Pancreas (tissue), 10 donors: ENCODE measurements at regions not wholly inside any gene's neighbourhood (a gene's known extent, or its start where the extent isn't known, plus 50 kb on each side); places are given as distances from the start of the nearest gene placed in this dataset.

Experiments used
- ATAC-seq, 4 donors: fragments of 200-7000 bp; cut with Tn5 transposase; one replicate each; pipeline versions ENCODE4 v1.8.0 to v1.9.1; 2020; ENCODE audit warnings: mild to moderate bottlenecking in 4 of 4, moderate library complexity in 4 of 4
- DNase-seq, 6 donors: peaks; one replicate each; pipeline ENCODE4 v3.0.0-alpha.2; 2020
- FAIRE-seq: peaks from 2 replicates; lab custom pipeline; 2012; peaks lifted over from hg19 to GRCh38; lab: Jason Lieb, UNC
- H3K27ac ChIP-seq, 4 donors: fragments of 200-600 bp; sonication (generic); 1 replicate in 3 of 4; 2 replicates in 1 of 4; pipeline versions ENCODE4 v1.5.0 to v1.8.0; 2020
- H3K27me3 ChIP-seq, 4 donors: fragments of 200-600 bp; one replicate each; pipeline ENCODE4 v1.8.0; 2021
- H3K36me3 ChIP-seq, 3 donors: fragments of 200-600 bp; sonication (generic) in 1 of 3; one replicate each; pipeline versions ENCODE4 v1.5.0 to v1.8.0; 2020 to 2021
- H3K4me1 ChIP-seq, 3 donors: fragments of 200-600 bp; one replicate each; pipeline ENCODE4 v1.8.0; 2021
- H3K4me3 ChIP-seq, 4 donors: fragments of 200-600 bp; sonication (generic) in 2 of 4; one replicate each; pipeline versions ENCODE4 v1.5.0 to v1.8.0; 2020 to 2021
- H3K9me3 ChIP-seq, 4 donors: fragments of 200-600 bp; one replicate each; pipeline ENCODE4 v1.8.0; 2021
- CTCF ChIP-seq, 4 donors: fragments of 200-600 bp; sonication (generic) in 3 of 4; IDR thresholded peaks; one replicate each; pipeline versions ENCODE4 v1.5.0 to v1.8.0; 2021; ENCODE audit warnings: antibody characterized with exemption in 4 of 4
- WGBS, 2 donors: extraction: QIAGEN DNeasy Blood & Tissue Kit; methylation state at CpG; one replicate each; pipeline ENCODE4 v1.1.7; 2013; 5-methylcytosine and 5-hydroxymethylcytosine counted together
- intact Hi-C, 3 donors: fragments of 100-400 bp; cut with DNase I; formaldehyde crosslinking; loops; one replicate each; pipeline versions ENCODE4 v1.11.1 to v1.14.2; 2022
- donor health status: healthy with polysubstance abuse.
- donor health status: DM: no; HTN: no; CAD: no; lungs with moderate emphysema.
- donor health status: DM: no; HTN: no; CAD: no.
- donor health status: control.
- donor health status: control.
- donor health status: Bipolar disorder and iron deficiency.
- donor health status: DM: yes; HTN: yes; CAD: no.
- donor health status: DM: no; HTN: no; CAD: no.
- donor health status: DM: no; HTN: no; CAD: no.
- donor health status: DM: yes; HTN: yes; CAD: no.

DNA sequence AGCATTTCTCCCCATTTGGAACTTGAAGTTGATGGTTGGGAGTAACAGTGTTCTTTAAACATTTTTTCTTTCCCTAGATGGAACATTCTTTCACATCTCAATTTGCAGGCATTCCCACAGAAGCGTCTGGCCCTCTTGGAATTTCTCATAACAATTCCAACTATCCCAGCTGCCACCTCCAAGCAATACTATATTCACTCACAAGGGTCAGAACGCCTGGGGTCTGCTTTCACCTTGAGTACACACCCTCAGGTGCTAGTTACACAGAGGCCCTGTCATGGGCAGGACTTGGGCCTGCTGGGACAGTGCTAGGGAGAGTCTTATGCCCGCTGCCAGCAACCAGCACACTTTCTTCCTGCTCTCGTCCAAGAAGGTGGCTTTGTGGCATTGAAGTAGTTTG lies 136.5 kb downstream of the JCAD start:
- DNase-seq, result no peak
- no peak for FAIRE-seq
- no peak for ATAC-seq
- H3K4me3 ChIP-seq, result no peak overlapping the region
- H3K27ac ChIP-seq, result no peak overlapping the region
- intact Hi-C loops, result no loop called here
- H3K4me1 ChIP-seq, result peaks cover 0 to under 1% (median 0%) of the 10 kb centered on the region in 3 donors
- no peak for TF ChIP-seq CTCF (IDR thresholded peaks at IDR 0.05)
- H3K9me3 ChIP-seq, result no peaks in the 10 kb centered on the region
- no peaks in the 10 kb centered on the region for H3K27me3 ChIP-seq
- 72 to 79% methylated on average over 4 of the region's 4 CpGs for WGBS, 2 donors
- H3K36me3 ChIP-seq, result no peaks in the 10 kb centered on the region

- ATAC-seq (no peak), DNase-seq (no peak), FAIRE-seq (no peak)
- H3K4me1 ChIP-seq, result peaks cover 0 to 5% (median 0%) of the 10 kb centered on the region in 3 donors
- no peaks in the 10 kb centered on the region for H3K27me3 ChIP-seq
- H3K27ac ChIP-seq, result no peak overlapping the region
- intact Hi-C loops, result no loop called here
- H3K36me3 ChIP-seq, result no peaks in the 10 kb centered on the region
- no peaks in the 10 kb centered on the region for H3K9me3 ChIP-seq
- TF ChIP-seq CTCF (IDR thresholded peaks at IDR 0.05), result no peak
- H3K4me3 ChIP-seq, result no peak overlapping the region
- 48 to 74% methylated on average over 1 of the region's 1 CpG for WGBS, 2 donors
Measured at GRCh38 chr10:29922226-29922625, 137.2 kb downstream of the JCAD start.

- Histone ChIP-seq H3K9me3 (no peaks in the 10 kb centered on the region), H3K27me3 (no peaks in the 10 kb centered on the region), H3K36me3 (no peaks in the 10 kb centered on the region), H3K4me3 (no peak overlapping the region), H3K27ac (no peak overlapping the region), H3K4me1 (peaks cover 0 to 10% (median 0%) of the 10 kb centered on the region in 3 donors)
- intact Hi-C loops, result no loop called here
- FAIRE-seq (no peak), DNase-seq (no peak), ATAC-seq (no peak)
- 36 to 56% methylated on average over 7 of the region's 7 CpGs for WGBS, 2 donors
- no peak for TF ChIP-seq CTCF (IDR thresholded peaks at IDR 0.05)
Measured at GRCh38 chr10:29921071-29921446, 138.3 kb downstream of the JCAD start.

DNA sequence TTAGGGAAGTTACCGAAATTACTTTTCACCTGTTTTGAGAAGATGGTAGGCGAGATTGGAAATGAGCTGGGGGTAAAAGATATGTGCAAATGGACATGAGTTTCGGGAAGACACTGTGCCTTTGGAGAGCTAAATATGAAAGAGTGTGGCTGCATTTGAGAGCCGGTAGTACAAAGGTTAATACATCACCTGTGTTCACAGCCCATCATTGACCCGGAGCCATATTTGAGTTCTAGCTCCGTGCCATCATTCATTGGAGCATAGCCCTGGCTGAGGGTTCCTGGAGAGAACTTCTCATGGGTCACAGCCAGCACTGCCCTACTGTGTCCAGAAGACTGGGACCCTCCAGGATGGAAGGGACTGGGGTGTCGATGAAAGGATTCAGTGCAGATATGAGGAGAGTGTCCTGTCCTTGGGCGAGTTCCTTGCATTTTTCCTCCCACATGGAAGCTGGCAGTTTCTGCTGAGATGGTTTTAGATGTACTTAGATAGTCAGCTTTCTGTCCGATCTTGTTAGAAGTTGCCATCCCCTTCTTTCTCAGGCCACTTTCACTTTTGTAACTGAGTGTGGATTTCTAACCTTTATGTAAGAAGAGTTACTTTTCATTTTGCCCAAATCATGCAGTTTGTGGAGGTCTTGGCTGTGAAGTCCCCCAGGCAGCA lies 138.8 kb downstream of the JCAD start:
- no peaks in the 10 kb centered on the region for H3K9me3 ChIP-seq
- intact Hi-C loops, result no loop called here
- ATAC-seq (no peak), DNase-seq (no peak), FAIRE-seq (no peak)
- WGBS, 2 donors, result 68 to 85% methylated on average over 9 of the region's 9 CpGs
- peaks cover 0 to 10% (median 0%) of the 10 kb centered on the region in 3 donors for H3K4me1 ChIP-seq
- TF ChIP-seq CTCF (IDR thresholded peaks at IDR 0.05), result no peak
- H3K27me3 ChIP-seq, result no peaks in the 10 kb centered on the region
- no peak overlapping the region for H3K4me3 ChIP-seq
- H3K27ac ChIP-seq, result no peak overlapping the region
- H3K36me3 ChIP-seq, result no peaks in the 10 kb centered on the region

DNA sequence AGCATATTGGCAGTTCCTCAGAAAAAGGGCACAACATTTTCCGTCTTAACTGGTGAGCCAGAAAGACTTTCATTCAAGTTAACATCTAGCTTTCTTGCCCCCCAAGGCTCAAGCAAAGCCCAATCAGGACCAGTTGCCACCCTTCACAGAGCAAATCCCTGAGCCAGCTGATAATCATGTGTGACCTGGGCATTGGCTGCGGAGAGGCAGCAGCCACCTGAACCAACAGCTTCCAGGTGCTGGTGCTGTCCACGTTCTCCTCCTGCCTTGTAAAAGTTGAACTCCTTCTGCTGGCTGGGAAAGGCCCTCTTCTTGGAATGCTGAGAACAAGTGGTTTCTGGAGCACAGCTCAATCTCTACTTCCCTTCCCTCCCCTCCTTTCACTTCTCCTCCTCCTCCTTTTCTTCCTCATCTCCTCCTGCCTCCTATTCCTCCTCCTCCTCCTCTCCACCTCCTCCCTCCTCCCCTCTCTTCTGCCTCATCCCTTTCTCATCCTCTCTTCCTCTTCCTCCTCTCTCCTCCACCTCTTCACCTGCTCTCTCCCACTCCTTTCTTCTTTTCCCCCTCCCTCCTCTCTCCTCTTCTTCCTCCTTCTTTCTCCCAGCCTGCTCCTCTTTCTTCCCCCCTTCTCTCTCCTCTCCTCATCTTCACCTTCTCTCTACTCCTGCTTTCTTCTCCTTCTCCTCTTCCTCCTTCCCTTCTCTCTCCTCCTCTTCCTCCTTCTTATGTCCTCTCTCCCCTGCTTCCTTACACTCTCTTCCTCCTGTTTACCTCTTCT lies 140.6 kb downstream of the JCAD start:
- Histone ChIP-seq H3K36me3 (no peaks in the 10 kb centered on the region), H3K27ac (no peak overlapping the region), H3K4me1 (peaks cover 0 to 10% (median 0%) of the 10 kb centered on the region in 3 donors), H3K27me3 (no peaks in the 10 kb centered on the region), H3K9me3 (no peaks in the 10 kb centered on the region), H3K4me3 (no peak overlapping the region)
- FAIRE-seq (no peak), ATAC-seq (peak; percentile 74 to 86 (median 78)), DNase-seq (peak in 3 of 6 donors; percentile 62 to 80 (median 78))
- WGBS, 2 donors, result 30 to 43% methylated on average over 3 of the region's 3 CpGs
- intact Hi-C loops, result no loop called here
- no peak for TF ChIP-seq CTCF (IDR thresholded peaks at IDR 0.05)
